GM12878 (cell line): ENCODE measurements at regions not wholly inside any gene's neighbourhood (a gene's known extent, or its start where the extent isn't known, plus 50 kb on each side); places are given as distances from the start of the nearest gene placed in this dataset.

Source experiments
- ATAC-seq: fragments of 200-7000 bp; cut with Tn5 transposase; 3 replicates; pipeline ENCODE4 v1.9.1; 2020; ENCODE audit warnings: mild to moderate bottlenecking, moderate library complexity
- BruUV-seq: library from RNA; stranded (reverse); fragments of 400-500 nt; replicated peaks from 2 replicates; lab custom pipeline; 2021; lab: Mats Ljungman, UMichigan
- CTCF ChIA-PET: fragments of 300-600 bp; sonication (Branson Sonifier 250); formaldehyde crosslinking; extraction: SDS; loops from one replicate; lab custom pipeline; 2021; ENCODE audit warnings: inconsistent platforms; lab: Yijun Ruan, JAX
- POLR2A ChIA-PET: fragments of 350-600 bp; formaldehyde crosslinking; extraction: SDS; loops from one replicate; lab custom pipeline; 2021; ENCODE audit warnings: inconsistent platforms; lab: Charles Lee
- RAD21 ChIA-PET: fragments of 300-600 bp; sonication (Branson Sonifier 250); formaldehyde crosslinking; loops from one replicate; lab custom pipeline; 2023; ENCODE audit warnings: antibody characterized with exemption; ENCODE audit not compliant: unreplicated experiment; lab: Charles Lee
- SMC1A ChIA-PET: fragments of 300-600 bp; sonication (Branson Sonifier 250); formaldehyde crosslinking; loops from one replicate; lab custom pipeline; 2023; ENCODE audit not compliant: unreplicated experiment, uncharacterized antibody; lab: Charles Lee
- DNase-seq: peaks from one replicate; pipeline ENCODE4 v3.0.0-alpha.2; 2011; ENCODE audit warnings: low read depth, low spot score
- FAIRE-seq: peaks from 3 replicates; lab custom pipeline; 2011; peaks lifted over from hg19 to GRCh38; lab: Jason Lieb, UNC
- H2AFZ ChIP-seq: 2 replicates; pipeline ENCODE4 v1.6.0; 2011; ENCODE audit warnings: low read depth, low read length, control low read depth; ENCODE audit not compliant: control insufficient read depth
- H3K27ac ChIP-seq: 2 replicates; pipeline ENCODE4 v1.5.1; 2011; ENCODE audit warnings: control low read depth; ENCODE audit not compliant: control insufficient read depth, insufficient read depth
- H3K27me3 ChIP-seq, 2 experiments: replicated peaks in 1 of 2; 2 replicates each; pipeline versions ENCODE4 v1.6.0 to v1.6.1; 2011; ENCODE audit warnings: low read length in 1 of 2; ENCODE audit not compliant: control insufficient read depth in 2 of 2, insufficient read depth in 2 of 2
- H3K36me3 ChIP-seq, 2 experiments: 2 replicates each; pipeline ENCODE4 v1.5.1; 2011; ENCODE audit warnings: low read length in 1 of 2; ENCODE audit not compliant: control insufficient read depth in 2 of 2, insufficient read depth in 2 of 2
- H3K4me1 ChIP-seq: 2 replicates; pipeline ENCODE4 v1.6.1; 2011; ENCODE audit warnings: mild to moderate bottlenecking, low read length, moderate library complexity, mixed read lengths; ENCODE audit not compliant: control insufficient read depth, insufficient read depth
- H3K4me2 ChIP-seq: 2 replicates; pipeline ENCODE4 v1.6.0; 2011; ENCODE audit warnings: control low read depth; ENCODE audit not compliant: control insufficient read depth, insufficient read depth
- H3K4me3 ChIP-seq: fragments of 200-600 bp; sonication (generic); 2 replicates; pipeline ENCODE4 v1.5.1; 2016
- H3K79me2 ChIP-seq: 2 replicates; pipeline ENCODE4 v1.6.0; 2011; ENCODE audit warnings: low read length; ENCODE audit not compliant: control insufficient read depth, insufficient read depth
- H3K9ac ChIP-seq: 2 replicates; pipeline ENCODE4 v1.8.0; 2011; ENCODE audit warnings: low read length, control low read depth, mixed read lengths; ENCODE audit not compliant: control insufficient read depth, insufficient read depth
- H3K9me3 ChIP-seq: replicated peaks from 3 replicates; pipeline ENCODE4 v1.5.1; 2011; ENCODE audit warnings: mild to moderate bottlenecking, low read length; ENCODE audit not compliant: control insufficient read depth, insufficient read depth
- H4K20me1 ChIP-seq: 2 replicates; pipeline ENCODE4 v1.6.0; 2011; ENCODE audit not compliant: control insufficient read depth, insufficient read depth
- BMI1 ChIP-seq: fragments of 450-650 bp; IDR thresholded peaks from 2 replicates; pipeline ENCODE4 v1.6.1; 2016; ENCODE audit warnings: mild to moderate bottlenecking, moderate library complexity, borderline replicate concordance
- CEBPZ ChIP-seq: fragments of 150-350 bp; IDR thresholded peaks from 2 replicates; pipeline ENCODE4 v1.6.1; 2016; ENCODE audit warnings: low read depth, low read length
- FOS ChIP-seq: IDR thresholded peaks from 3 replicates; pipeline ENCODE4 v1.6.1; 2011; ENCODE audit warnings: borderline replicate concordance; ENCODE audit not compliant: insufficient read length; ENCODE audit errors: extremely low read depth
- JUND ChIP-seq: IDR thresholded peaks from 2 replicates; pipeline ENCODE4 v1.6.1; 2012; ENCODE audit warnings: low read depth, mild to moderate bottlenecking, low read length, improper control_type of control experiment, moderate library complexity
- LARP7 ChIP-seq: fragments of 450-650 bp; IDR thresholded peaks from 2 replicates; pipeline ENCODE4 v1.6.1; 2017; ENCODE audit warnings: mild to moderate bottlenecking
- MEF2B ChIP-seq: fragments of 450-650 bp; IDR thresholded peaks from 2 replicates; pipeline ENCODE4 v1.6.1; 2018; ENCODE audit warnings: mild to moderate bottlenecking, moderate library complexity; ENCODE audit not compliant: partially characterized antibody, poor library complexity, severe bottlenecking
- PAX5 ChIP-seq: IDR thresholded peaks from 2 replicates; pipeline ENCODE4 v1.6.1; 2011; ENCODE audit warnings: low read depth, low read length, borderline replicate concordance
- SMARCA5 ChIP-seq: fragments of 450-650 bp; IDR thresholded peaks from 2 replicates; pipeline ENCODE4 v1.6.1; 2017; ENCODE audit warnings: mild to moderate bottlenecking
- ZNF384 ChIP-seq: IDR thresholded peaks from 2 replicates; pipeline ENCODE4 v1.6.1; 2012; ENCODE audit warnings: low read depth, mild to moderate bottlenecking, low read length, improper control_type of control experiment, borderline replicate concordance
- WGBS: methylation state at CpG from one replicate; pipeline ENCODE4 v1.1.6; 2016; ENCODE audit warnings: low lambda C conversion rate; ENCODE audit not compliant: insufficient replicate concordance, insufficient coverage; ENCODE audit errors: missing lambda C conversion rate; 5-methylcytosine and 5-hydroxymethylcytosine counted together
- in situ Hi-C: fragments of 300-500 bp; cut with MboI; formaldehyde crosslinking; loops from 9 replicates; pipeline ENCODE4 v1.14.3; 2018; ENCODE audit warnings: mixed read lengths
- intact Hi-C: fragments of 100-400 bp; cut with micrococcal nuclease; formaldehyde crosslinking; loops from one replicate; pipeline ENCODE4 v1.14.2; 2022; ENCODE audit not compliant: unreplicated experiment
- TF ChIP-seq, protein P1 (sequence below): fragments of 450-650 bp; IDR thresholded peaks from 2 replicates; pipeline ENCODE4 v1.6.1; 2017; ENCODE audit warnings: low read depth, mild to moderate bottlenecking, moderate library complexity

- RAD21 ChIA-PET: no interaction called here
Measured at GRCh38 chr1:232438476-232438875, 191.5 kb downstream of the SIPA1L2 start.

More at GRCh38 chr1:232438476-232438875, 191.5 kb downstream of the SIPA1L2 start:
- in situ Hi-C loops: no loop called here
- Histone ChIP-seq H3K9me3 (no peaks in the 10 kb centered on the region), H3K4me3 (no peak overlapping the region), H3K4me1 (no peaks in the 10 kb centered on the region), H3K9ac (no peak overlapping the region), H3K4me2 (no peak overlapping the region), H3K79me2 (no peaks in the 10 kb centered on the region), H4K20me1 (no peaks in the 10 kb centered on the region), H2AFZ (no peak overlapping the region), H3K27ac (no peak overlapping the region), H3K36me3 (no peaks in the 10 kb centered on the region), H3K27me3 (no peaks in the 10 kb centered on the region)
- FAIRE-seq: no peak
- SMC1A ChIA-PET: interaction anchor here (0.7 kb wide), 1 partner anchor 250 kb away, joined by 3 read pairs; no protein-coding TSS in a partner anchor
- ATAC-seq: no peak
- POLR2A ChIA-PET: no interaction called here
- no peak for DNase-seq
- no TSS peak for BruUV-seq
- intact Hi-C loops: no loop called here
- CTCF ChIA-PET: no interaction called here
- 45% methylated on average over 5 of the region's 5 CpGs for WGBS
- TF ChIP-seq SMARCA5 (no peak), LARP7 (no peak), FOS (no peak), PAX5 (no peak), ZNF384 (no peak), CEBPZ (no peak), MEF2B (no peak), JUND (no peak), BMI1 (no peak)
- TF ChIP-seq, protein P1, sequence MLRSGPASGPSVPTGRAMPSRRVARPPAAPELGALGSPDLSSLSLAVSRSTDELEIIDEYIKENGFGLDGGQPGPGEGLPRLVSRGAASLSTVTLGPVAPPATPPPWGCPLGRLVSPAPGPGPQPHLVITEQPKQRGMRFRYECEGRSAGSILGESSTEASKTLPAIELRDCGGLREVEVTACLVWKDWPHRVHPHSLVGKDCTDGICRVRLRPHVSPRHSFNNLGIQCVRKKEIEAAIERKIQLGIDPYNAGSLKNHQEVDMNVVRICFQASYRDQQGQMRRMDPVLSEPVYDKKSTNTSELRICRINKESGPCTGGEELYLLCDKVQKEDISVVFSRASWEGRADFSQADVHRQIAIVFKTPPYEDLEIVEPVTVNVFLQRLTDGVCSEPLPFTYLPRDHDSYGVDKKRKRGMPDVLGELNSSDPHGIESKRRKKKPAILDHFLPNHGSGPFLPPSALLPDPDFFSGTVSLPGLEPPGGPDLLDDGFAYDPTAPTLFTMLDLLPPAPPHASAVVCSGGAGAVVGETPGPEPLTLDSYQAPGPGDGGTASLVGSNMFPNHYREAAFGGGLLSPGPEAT: no peak
